ENCODE measurements at regions not wholly inside any gene's neighbourhood (a gene's known extent, or its start where the extent isn't known, plus 50 kb on each side); places are given as distances from the start of the nearest gene placed in this dataset.

DNA sequence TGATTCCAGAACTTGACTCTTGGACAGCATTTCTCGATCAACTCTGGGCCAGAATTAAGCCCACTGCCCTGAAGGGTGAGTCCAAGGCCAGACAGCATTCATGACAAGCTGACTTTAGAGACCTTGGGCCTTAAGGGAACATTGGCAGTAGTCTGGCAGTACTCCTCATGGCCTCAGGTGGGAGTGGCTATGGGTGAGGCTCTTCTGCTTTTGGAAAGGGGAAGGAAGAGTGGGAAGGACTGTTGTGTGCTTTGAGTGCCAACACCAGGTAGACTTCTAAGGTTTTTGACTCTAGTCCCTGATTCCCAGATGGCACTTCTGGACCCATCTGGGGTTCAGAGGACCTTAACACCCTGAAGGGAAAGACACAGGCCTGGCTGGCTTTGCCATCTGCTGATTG is 530.4 kb downstream of the ACTL7B start:
- TF ChIP-seq POLR2AphosphoS5 (IDR thresholded peaks at IDR 0.05; ENCODE audit: low read depth, low read length) (no peak), TARDBP (CRISPR knock-in tag; IDR thresholded peaks at IDR 0.05) (no peak), ZNF232 (CRISPR knock-in tag; IDR thresholded peaks at IDR 0.05; ENCODE audit: borderline replicate concordance) (no peak), ZNF674 (CRISPR knock-in tag; IDR thresholded peaks at IDR 0.05; ENCODE audit: low read depth) (no peak), ZNF775 (CRISPR knock-in tag; IDR thresholded peaks at IDR 0.05; ENCODE audit: borderline replicate concordance) (no peak), POLR2A (IDR thresholded peaks at IDR 0.05; ENCODE audit: insufficient read depth in 1 of 2, low read depth in 2 of 2, low read length in 2 of 2) (no peak), FOSL2 (CRISPR knock-in tag; IDR thresholded peaks at IDR 0.05) (no peak), RAD21 (CRISPR knock-in tag; IDR thresholded peaks at IDR 0.05) (no peak)
- TF ChIP-seq, protein P1, sequence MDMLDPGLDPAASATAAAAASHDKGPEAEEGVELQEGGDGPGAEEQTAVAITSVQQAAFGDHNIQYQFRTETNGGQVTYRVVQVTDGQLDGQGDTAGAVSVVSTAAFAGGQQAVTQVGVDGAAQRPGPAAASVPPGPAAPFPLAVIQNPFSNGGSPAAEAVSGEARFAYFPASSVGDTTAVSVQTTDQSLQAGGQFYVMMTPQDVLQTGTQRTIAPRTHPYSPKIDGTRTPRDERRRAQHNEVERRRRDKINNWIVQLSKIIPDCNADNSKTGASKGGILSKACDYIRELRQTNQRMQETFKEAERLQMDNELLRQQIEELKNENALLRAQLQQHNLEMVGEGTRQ (IDR thresholded peaks at IDR 0.05; ENCODE audit: low read depth, low read length), result no peak
- TF ChIP-seq, protein P1 (CRISPR knock-in tag; IDR thresholded peaks at IDR 0.05; ENCODE audit: borderline replicate concordance), result no peak
- TF ChIP-seq, protein P2, sequence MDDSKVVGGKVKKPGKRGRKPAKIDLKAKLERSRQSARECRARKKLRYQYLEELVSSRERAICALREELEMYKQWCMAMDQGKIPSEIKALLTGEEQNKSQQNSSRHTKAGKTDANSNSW (CRISPR knock-in tag; IDR thresholded peaks at IDR 0.05; ENCODE audit: borderline replicate concordance), result no peak
- TF ChIP-seq, protein P3, sequence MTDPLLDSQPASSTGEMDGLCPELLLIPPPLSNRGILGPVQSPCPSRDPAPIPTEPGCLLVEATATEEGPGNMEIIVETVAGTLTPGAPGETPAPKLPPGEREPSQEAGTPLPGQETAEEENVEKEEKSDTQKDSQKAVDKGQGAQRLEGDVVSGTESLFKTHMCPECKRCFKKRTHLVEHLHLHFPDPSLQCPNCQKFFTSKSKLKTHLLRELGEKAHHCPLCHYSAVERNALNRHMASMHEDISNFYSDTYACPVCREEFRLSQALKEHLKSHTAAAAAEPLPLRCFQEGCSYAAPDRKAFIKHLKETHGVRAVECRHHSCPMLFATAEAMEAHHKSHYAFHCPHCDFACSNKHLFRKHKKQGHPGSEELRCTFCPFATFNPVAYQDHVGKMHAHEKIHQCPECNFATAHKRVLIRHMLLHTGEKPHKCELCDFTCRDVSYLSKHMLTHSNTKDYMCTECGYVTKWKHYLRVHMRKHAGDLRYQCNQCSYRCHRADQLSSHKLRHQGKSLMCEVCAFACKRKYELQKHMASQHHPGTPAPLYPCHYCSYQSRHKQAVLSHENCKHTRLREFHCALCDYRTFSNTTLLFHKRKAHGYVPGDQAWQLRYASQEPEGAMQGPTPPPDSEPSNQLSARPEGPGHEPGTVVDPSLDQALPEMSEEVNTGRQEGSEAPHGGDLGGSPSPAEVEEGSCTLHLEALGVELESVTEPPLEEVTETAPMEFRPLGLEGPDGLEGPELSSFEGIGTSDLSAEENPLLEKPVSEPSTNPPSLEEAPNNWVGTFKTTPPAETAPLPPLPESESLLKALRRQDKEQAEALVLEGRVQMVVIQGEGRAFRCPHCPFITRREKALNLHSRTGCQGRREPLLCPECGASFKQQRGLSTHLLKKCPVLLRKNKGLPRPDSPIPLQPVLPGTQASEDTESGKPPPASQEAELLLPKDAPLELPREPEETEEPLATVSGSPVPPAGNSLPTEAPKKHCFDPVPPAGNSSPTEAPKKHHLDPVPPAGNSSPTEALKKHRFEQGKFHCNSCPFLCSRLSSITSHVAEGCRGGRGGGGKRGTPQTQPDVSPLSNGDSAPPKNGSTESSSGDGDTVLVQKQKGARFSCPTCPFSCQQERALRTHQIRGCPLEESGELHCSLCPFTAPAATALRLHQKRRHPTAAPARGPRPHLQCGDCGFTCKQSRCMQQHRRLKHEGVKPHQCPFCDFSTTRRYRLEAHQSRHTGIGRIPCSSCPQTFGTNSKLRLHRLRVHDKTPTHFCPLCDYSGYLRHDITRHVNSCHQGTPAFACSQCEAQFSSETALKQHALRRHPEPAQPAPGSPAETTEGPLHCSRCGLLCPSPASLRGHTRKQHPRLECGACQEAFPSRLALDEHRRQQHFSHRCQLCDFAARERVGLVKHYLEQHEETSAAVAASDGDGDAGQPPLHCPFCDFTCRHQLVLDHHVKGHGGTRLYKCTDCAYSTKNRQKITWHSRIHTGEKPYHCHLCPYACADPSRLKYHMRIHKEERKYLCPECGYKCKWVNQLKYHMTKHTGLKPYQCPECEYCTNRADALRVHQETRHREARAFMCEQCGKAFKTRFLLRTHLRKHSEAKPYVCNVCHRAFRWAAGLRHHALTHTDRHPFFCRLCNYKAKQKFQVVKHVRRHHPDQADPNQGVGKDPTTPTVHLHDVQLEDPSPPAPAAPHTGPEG (CRISPR knock-in tag; IDR thresholded peaks at IDR 0.05), result no peak

All from HepG2 (cell line).